ENCODE measurements at regions not wholly inside any gene's neighbourhood (a gene's known extent, or its start where the extent isn't known, plus 50 kb on each side); places are given as distances from the start of the nearest gene placed in this dataset.
A peak's percentile ranks its signal among the peaks of the same experiment; 100 is the strongest.

DNA sequence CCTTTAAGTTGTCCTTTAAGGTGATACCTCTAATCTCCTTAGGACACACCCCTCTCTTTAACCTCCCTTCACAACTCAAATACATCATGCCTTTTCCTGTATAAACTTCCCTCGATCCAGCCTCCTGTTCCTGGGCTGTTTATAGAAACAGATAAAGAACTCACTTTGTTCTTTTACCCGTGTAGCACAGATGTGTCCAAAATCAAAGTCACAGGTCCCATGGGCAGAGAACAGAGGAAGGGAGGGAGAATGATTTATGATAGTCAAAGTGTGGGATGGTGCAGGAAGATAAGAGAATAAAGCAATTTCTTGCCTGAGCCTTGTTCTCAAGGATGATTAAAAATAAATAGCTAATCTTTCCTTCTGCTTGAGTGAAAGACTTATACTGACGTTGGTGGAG lies 50.3 kb upstream of the CABCOCO1 start:
- no peaks in the 10 kb centered on the region for H3K27me3 ChIP-seq
- no peaks in the 10 kb centered on the region for H3K79me2 ChIP-seq
- TF ChIP-seq, protein P1, sequence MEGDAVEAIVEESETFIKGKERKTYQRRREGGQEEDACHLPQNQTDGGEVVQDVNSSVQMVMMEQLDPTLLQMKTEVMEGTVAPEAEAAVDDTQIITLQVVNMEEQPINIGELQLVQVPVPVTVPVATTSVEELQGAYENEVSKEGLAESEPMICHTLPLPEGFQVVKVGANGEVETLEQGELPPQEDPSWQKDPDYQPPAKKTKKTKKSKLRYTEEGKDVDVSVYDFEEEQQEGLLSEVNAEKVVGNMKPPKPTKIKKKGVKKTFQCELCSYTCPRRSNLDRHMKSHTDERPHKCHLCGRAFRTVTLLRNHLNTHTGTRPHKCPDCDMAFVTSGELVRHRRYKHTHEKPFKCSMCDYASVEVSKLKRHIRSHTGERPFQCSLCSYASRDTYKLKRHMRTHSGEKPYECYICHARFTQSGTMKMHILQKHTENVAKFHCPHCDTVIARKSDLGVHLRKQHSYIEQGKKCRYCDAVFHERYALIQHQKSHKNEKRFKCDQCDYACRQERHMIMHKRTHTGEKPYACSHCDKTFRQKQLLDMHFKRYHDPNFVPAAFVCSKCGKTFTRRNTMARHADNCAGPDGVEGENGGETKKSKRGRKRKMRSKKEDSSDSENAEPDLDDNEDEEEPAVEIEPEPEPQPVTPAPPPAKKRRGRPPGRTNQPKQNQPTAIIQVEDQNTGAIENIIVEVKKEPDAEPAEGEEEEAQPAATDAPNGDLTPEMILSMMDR (IDR thresholded peaks at IDR 0.05; ENCODE audit: poor library complexity), result no peak
- TF ChIP-seq EZH2 (IDR thresholded peaks at IDR 0.05; ENCODE audit: borderline replicate concordance), result no peak
- TF ChIP-seq EZH2phosphoT487 (IDR thresholded peaks at IDR 0.05; ENCODE audit: low read depth, severe bottlenecking, unreplicated experiment), result no peak
- DNase-seq (ENCODE audit: low spot score), result no peak
- H2AFZ ChIP-seq, result peak overlapping the region; percentile 13
- no peaks in the 10 kb centered on the region for H3K36me3 ChIP-seq (replicated peaks; ENCODE audit: insufficient read depth, low read depth)
- 21% methylated on average over 3 of the region's 3 CpGs for WGBS (ENCODE audit: low lambda C conversion rate, missing lambda C conversion rate)
- H3K27ac ChIP-seq, result peak overlapping the region; percentile 17
- H3K4me2 ChIP-seq, result peak overlapping the region; percentile 34
- H4K20me1 ChIP-seq (ENCODE audit: insufficient read depth, poor library complexity, severe bottlenecking), result no peaks in the 10 kb centered on the region
- peaks cover 13% of the 10 kb centered on the region for H3K4me1 ChIP-seq (ENCODE audit: insufficient read depth)
- H3K9me2 ChIP-seq (replicated peaks; ENCODE audit: insufficient read depth), result no peaks in the 10 kb centered on the region
- no peaks in the 10 kb centered on the region for H3K9me3 ChIP-seq (ENCODE audit: low read depth)
- H3K4me3 ChIP-seq, result no peak overlapping the region

DNA sequence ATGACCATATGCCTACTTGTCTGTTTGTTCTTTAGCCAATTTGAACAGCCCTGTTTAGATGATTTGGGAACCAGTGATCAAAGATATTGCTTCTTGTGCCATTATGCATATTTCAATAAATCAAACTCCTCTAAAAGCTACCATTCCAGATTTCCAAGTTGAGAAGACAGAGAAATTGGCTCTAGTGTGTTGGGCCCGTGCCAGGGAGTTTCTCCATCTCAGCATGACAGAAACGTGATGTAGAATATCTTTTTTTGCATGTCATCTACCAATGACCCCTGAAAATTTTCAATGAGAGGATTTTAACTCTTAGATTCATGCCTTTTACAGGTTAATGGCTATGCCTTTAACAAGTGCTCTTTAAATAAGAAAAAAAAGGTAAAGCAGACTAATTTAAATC lies 50.7 kb upstream of the CABCOCO1 start:
- 39% methylated on average over 2 of the region's 2 CpGs for WGBS (ENCODE audit: low lambda C conversion rate, missing lambda C conversion rate)

DNA sequence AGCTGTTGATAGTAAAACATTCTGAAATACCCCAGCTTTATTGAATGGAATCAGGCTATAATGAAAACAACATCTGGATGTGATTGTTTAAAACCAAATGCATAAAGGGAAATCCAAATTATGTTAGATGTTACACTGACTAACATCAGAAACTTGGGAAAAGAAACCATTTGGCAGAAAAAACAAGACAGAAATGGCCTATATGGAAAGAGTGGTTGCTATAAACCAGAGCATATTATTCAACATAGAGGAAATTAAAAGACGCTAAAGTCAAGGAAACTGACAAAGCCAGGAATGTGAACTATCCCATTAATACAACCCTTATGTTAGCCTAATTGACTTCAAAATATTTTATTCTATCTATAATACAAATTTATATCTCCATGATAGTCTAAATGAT lies 53.0 kb upstream of the CABCOCO1 start:
- DNase-seq (ENCODE audit: low spot score), result no peak
- H3K27me3 ChIP-seq, result no peaks in the 10 kb centered on the region
- H3K36me3 ChIP-seq (replicated peaks; ENCODE audit: insufficient read depth, low read depth), result no peaks in the 10 kb centered on the region
- no peaks in the 10 kb centered on the region for H4K20me1 ChIP-seq (ENCODE audit: insufficient read depth, poor library complexity, severe bottlenecking)
- H3K9me2 ChIP-seq (replicated peaks; ENCODE audit: insufficient read depth), result no peaks in the 10 kb centered on the region
- no peak overlapping the region for H3K4me3 ChIP-seq
- H3K9me3 ChIP-seq (ENCODE audit: low read depth), result no peaks in the 10 kb centered on the region
- H3K4me1 ChIP-seq (ENCODE audit: insufficient read depth), result peaks cover 13% of the 10 kb centered on the region
- no peaks in the 10 kb centered on the region for H3K79me2 ChIP-seq
- H3K4me2 ChIP-seq, result no peak overlapping the region
- TF ChIP-seq, protein P1 (IDR thresholded peaks at IDR 0.05; ENCODE audit: poor library complexity), result no peak
- TF ChIP-seq EZH2phosphoT487 (IDR thresholded peaks at IDR 0.05; ENCODE audit: low read depth, severe bottlenecking, unreplicated experiment) (no peak), EZH2 (IDR thresholded peaks at IDR 0.05; ENCODE audit: borderline replicate concordance) (no peak)
- no peak overlapping the region for H2AFZ ChIP-seq
- H3K27ac ChIP-seq, result peak overlapping the region; percentile 42
- 71% methylated on average over 1 of the region's 1 CpG for WGBS (ENCODE audit: low lambda C conversion rate, missing lambda C conversion rate)

More for the DNA sequence above, 50.7 kb upstream of the CABCOCO1 start:
- peaks cover 13% of the 10 kb centered on the region for H3K4me1 ChIP-seq (ENCODE audit: insufficient read depth)
- no peaks in the 10 kb centered on the region for H4K20me1 ChIP-seq (ENCODE audit: insufficient read depth, poor library complexity, severe bottlenecking)
- no peaks in the 10 kb centered on the region for H3K9me3 ChIP-seq (ENCODE audit: low read depth)
- no peaks in the 10 kb centered on the region for H3K36me3 ChIP-seq (replicated peaks; ENCODE audit: insufficient read depth, low read depth)
- H3K79me2 ChIP-seq, result no peaks in the 10 kb centered on the region
- no peak overlapping the region for H2AFZ ChIP-seq
- H3K4me2 ChIP-seq, result no peak overlapping the region
- DNase-seq (ENCODE audit: low spot score), result no peak
- H3K27me3 ChIP-seq, result no peaks in the 10 kb centered on the region
- H3K27ac ChIP-seq, result no peak overlapping the region
- no peaks in the 10 kb centered on the region for H3K9me2 ChIP-seq (replicated peaks; ENCODE audit: insufficient read depth)
- TF ChIP-seq EZH2 (IDR thresholded peaks at IDR 0.05; ENCODE audit: borderline replicate concordance) (no peak), EZH2phosphoT487 (IDR thresholded peaks at IDR 0.05; ENCODE audit: low read depth, severe bottlenecking, unreplicated experiment) (no peak)
- TF ChIP-seq, protein P1 (IDR thresholded peaks at IDR 0.05; ENCODE audit: poor library complexity), result no peak
- H3K4me3 ChIP-seq, result no peak overlapping the region

Measured in hepatocyte (in vitro differentiated cells).